ENCODE measurements at regions not wholly inside any gene's neighbourhood (a gene's known extent, or its start where the extent isn't known, plus 50 kb on each side); places are given as distances from the start of the nearest gene placed in this dataset.

DNA sequence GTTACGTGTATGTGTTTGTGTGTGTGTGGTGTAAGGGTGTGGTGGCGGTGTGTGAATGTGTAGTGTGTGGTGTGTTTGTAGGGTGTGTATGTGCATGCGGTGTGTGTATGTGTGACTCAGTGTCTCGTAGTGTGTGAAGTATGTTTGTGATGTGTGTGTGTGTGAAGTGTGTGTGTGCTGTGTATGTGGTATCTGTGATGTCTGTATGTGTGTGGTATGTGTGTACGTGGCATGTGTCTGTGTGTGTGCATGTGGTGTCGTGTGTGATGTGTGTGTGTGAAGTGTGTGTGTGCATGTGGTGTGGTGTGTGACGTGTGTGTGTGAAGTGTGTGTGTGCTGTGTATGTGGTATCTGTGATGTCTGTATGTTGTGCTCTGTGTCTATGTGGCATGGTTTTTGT is 339.4 kb downstream of the MTRR start:
- TF ChIP-seq EZH2 (IDR thresholded peaks at IDR 0.05) (no peak), POLR2AphosphoS5 (IDR thresholded peaks at IDR 0.05; ENCODE audit: low read depth, low read length) (no peak), POLR2A (IDR thresholded peaks at IDR 0.05; ENCODE audit: borderline replicate concordance, extremely low read depth, insufficient read depth, insufficient read length) (no peak), YY1 (IDR thresholded peaks at IDR 0.05; ENCODE audit: extremely low read depth, insufficient replicate concordance, low read depth, low read length) (no peak), EZH2phosphoT487 (IDR thresholded peaks at IDR 0.05; ENCODE audit: borderline replicate concordance) (no peak), CBX3 (IDR thresholded peaks at IDR 0.05; ENCODE audit: low read depth) (no peak), JUND (IDR thresholded peaks at IDR 0.05) (no peak), SP1 (IDR thresholded peaks at IDR 0.05; ENCODE audit: low read depth) (no peak), CEBPB (IDR thresholded peaks at IDR 0.05; ENCODE audit: low read depth) (no peak), RAD21 (IDR thresholded peaks at IDR 0.05; ENCODE audit: low read depth) (no peak), SRF (IDR thresholded peaks at IDR 0.05; ENCODE audit: low read depth) (no peak)
- TF ChIP-seq, protein P1, sequence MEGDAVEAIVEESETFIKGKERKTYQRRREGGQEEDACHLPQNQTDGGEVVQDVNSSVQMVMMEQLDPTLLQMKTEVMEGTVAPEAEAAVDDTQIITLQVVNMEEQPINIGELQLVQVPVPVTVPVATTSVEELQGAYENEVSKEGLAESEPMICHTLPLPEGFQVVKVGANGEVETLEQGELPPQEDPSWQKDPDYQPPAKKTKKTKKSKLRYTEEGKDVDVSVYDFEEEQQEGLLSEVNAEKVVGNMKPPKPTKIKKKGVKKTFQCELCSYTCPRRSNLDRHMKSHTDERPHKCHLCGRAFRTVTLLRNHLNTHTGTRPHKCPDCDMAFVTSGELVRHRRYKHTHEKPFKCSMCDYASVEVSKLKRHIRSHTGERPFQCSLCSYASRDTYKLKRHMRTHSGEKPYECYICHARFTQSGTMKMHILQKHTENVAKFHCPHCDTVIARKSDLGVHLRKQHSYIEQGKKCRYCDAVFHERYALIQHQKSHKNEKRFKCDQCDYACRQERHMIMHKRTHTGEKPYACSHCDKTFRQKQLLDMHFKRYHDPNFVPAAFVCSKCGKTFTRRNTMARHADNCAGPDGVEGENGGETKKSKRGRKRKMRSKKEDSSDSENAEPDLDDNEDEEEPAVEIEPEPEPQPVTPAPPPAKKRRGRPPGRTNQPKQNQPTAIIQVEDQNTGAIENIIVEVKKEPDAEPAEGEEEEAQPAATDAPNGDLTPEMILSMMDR (IDR thresholded peaks at IDR 0.05 in 2 of 3, conservative IDR thresholded peaks at IDR 0.05 in 1 of 3; ENCODE audit: borderline replicate concordance in 1 of 3, insufficient read depth in 1 of 3, low read depth in 2 of 3, low read length in 2 of 3) = no peak
- TF ChIP-seq, protein P2, sequence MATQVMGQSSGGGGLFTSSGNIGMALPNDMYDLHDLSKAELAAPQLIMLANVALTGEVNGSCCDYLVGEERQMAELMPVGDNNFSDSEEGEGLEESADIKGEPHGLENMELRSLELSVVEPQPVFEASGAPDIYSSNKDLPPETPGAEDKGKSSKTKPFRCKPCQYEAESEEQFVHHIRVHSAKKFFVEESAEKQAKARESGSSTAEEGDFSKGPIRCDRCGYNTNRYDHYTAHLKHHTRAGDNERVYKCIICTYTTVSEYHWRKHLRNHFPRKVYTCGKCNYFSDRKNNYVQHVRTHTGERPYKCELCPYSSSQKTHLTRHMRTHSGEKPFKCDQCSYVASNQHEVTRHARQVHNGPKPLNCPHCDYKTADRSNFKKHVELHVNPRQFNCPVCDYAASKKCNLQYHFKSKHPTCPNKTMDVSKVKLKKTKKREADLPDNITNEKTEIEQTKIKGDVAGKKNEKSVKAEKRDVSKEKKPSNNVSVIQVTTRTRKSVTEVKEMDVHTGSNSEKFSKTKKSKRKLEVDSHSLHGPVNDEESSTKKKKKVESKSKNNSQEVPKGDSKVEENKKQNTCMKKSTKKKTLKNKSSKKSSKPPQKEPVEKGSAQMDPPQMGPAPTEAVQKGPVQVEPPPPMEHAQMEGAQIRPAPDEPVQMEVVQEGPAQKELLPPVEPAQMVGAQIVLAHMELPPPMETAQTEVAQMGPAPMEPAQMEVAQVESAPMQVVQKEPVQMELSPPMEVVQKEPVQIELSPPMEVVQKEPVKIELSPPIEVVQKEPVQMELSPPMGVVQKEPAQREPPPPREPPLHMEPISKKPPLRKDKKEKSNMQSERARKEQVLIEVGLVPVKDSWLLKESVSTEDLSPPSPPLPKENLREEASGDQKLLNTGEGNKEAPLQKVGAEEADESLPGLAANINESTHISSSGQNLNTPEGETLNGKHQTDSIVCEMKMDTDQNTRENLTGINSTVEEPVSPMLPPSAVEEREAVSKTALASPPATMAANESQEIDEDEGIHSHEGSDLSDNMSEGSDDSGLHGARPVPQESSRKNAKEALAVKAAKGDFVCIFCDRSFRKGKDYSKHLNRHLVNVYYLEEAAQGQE (IDR thresholded peaks at IDR 0.05; ENCODE audit: low read depth) = no peak
- TF ChIP-seq, protein P3, sequence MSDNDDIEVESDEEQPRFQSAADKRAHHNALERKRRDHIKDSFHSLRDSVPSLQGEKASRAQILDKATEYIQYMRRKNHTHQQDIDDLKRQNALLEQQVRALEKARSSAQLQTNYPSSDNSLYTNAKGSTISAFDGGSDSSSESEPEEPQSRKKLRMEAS (IDR thresholded peaks at IDR 0.05) = no peak
